ENCODE measurements at regions not wholly inside any gene's neighbourhood (a gene's known extent, or its start where the extent isn't known, plus 50 kb on each side); places are given as distances from the start of the nearest gene placed in this dataset.

DNA sequence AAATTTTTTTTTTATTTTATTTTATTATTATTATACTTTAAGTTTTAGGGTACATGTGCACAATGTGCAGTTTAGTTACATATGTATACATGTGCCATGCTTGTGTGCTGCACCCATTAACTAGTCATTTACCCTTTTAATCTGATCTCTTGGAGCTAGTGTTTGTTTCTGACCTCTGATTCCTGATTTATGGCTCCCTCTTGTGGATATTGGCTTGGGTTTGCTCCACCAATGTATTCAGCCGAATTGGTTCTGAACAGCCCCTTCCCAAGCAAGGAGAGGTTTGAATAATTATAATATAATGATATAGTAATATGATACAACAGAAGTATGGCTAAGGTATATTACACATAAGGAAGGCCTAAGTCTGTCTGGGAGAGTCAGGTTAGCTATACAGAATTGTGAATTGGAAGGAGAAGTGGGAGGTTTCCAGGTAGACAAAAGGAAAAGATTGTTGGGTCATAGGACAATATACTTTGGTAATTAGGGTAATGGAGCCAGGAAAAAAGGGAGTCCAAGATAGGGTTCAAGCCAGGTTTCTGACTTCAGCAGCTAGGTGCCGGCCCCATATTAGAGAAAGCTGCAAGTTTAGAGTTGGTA, 53.1 kb upstream of the HMCN1 start:
- no TSS peak for BruUV-seq (replicated peaks)
- peak; percentile 50 for DNase-seq (ENCODE audit: low spot score)
- TF ChIP-seq CCDC6 (CRISPR knock-in tag; IDR thresholded peaks at IDR 0.05), result no peak
- TF ChIP-seq STAG1 (CRISPR knock-in tag; IDR thresholded peaks at IDR 0.05), result peak; percentile 84
- peak; percentile 77 for TF ChIP-seq CTCF (CRISPR knock-in tag; IDR thresholded peaks at IDR 0.05)
- no peak for TF ChIP-seq ZFX (CRISPR knock-in tag; IDR thresholded peaks at IDR 0.05; ENCODE audit: low read depth)
- TF ChIP-seq RAD21 (CRISPR knock-in tag; IDR thresholded peaks at IDR 0.05), result peak; percentile 65; the same call in 1 of the 2 replicates
- no peak for TF ChIP-seq TEAD3 (CRISPR knock-in tag; optimal IDR thresholded peaks at IDR 0.05; ENCODE audit: borderline replicate concordance)
- TF ChIP-seq, protein P1, sequence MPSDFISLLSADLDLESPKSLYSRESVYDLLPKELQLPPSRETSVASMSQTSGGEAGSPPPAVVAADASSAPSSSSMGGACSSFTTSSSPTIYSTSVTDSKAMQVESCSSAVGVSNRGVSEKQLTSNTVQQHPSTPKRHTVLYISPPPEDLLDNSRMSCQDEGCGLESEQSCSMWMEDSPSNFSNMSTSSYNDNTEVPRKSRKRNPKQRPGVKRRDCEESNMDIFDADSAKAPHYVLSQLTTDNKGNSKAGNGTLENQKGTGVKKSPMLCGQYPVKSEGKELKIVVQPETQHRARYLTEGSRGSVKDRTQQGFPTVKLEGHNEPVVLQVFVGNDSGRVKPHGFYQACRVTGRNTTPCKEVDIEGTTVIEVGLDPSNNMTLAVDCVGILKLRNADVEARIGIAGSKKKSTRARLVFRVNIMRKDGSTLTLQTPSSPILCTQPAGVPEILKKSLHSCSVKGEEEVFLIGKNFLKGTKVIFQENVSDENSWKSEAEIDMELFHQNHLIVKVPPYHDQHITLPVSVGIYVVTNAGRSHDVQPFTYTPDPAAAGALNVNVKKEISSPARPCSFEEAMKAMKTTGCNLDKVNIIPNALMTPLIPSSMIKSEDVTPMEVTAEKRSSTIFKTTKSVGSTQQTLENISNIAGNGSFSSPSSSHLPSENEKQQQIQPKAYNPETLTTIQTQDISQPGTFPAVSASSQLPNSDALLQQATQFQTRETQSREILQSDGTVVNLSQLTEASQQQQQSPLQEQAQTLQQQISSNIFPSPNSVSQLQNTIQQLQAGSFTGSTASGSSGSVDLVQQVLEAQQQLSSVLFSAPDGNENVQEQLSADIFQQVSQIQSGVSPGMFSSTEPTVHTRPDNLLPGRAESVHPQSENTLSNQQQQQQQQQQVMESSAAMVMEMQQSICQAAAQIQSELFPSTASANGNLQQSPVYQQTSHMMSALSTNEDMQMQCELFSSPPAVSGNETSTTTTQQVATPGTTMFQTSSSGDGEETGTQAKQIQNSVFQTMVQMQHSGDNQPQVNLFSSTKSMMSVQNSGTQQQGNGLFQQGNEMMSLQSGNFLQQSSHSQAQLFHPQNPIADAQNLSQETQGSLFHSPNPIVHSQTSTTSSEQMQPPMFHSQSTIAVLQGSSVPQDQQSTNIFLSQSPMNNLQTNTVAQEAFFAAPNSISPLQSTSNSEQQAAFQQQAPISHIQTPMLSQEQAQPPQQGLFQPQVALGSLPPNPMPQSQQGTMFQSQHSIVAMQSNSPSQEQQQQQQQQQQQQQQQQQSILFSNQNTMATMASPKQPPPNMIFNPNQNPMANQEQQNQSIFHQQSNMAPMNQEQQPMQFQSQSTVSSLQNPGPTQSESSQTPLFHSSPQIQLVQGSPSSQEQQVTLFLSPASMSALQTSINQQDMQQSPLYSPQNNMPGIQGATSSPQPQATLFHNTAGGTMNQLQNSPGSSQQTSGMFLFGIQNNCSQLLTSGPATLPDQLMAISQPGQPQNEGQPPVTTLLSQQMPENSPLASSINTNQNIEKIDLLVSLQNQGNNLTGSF (CRISPR knock-in tag; IDR thresholded peaks at IDR 0.05), result no peak
- TF ChIP-seq, protein P2, sequence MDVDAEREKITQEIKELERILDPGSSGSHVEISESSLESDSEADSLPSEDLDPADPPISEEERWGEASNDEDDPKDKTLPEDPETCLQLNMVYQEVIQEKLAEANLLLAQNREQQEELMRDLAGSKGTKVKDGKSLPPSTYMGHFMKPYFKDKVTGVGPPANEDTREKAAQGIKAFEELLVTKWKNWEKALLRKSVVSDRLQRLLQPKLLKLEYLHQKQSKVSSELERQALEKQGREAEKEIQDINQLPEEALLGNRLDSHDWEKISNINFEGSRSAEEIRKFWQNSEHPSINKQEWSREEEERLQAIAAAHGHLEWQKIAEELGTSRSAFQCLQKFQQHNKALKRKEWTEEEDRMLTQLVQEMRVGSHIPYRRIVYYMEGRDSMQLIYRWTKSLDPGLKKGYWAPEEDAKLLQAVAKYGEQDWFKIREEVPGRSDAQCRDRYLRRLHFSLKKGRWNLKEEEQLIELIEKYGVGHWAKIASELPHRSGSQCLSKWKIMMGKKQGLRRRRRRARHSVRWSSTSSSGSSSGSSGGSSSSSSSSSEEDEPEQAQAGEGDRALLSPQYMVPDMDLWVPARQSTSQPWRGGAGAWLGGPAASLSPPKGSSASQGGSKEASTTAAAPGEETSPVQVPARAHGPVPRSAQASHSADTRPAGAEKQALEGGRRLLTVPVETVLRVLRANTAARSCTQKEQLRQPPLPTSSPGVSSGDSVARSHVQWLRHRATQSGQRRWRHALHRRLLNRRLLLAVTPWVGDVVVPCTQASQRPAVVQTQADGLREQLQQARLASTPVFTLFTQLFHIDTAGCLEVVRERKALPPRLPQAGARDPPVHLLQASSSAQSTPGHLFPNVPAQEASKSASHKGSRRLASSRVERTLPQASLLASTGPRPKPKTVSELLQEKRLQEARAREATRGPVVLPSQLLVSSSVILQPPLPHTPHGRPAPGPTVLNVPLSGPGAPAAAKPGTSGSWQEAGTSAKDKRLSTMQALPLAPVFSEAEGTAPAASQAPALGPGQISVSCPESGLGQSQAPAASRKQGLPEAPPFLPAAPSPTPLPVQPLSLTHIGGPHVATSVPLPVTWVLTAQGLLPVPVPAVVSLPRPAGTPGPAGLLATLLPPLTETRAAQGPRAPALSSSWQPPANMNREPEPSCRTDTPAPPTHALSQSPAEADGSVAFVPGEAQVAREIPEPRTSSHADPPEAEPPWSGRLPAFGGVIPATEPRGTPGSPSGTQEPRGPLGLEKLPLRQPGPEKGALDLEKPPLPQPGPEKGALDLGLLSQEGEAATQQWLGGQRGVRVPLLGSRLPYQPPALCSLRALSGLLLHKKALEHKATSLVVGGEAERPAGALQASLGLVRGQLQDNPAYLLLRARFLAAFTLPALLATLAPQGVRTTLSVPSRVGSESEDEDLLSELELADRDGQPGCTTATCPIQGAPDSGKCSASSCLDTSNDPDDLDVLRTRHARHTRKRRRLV (CRISPR knock-in tag; IDR thresholded peaks at IDR 0.05), result no peak
- TF ChIP-seq ATRX (CRISPR knock-in tag; IDR thresholded peaks at IDR 0.05; ENCODE audit: borderline replicate concordance), result no peak
- TF ChIP-seq MIXL1 (CRISPR knock-in tag; IDR thresholded peaks at IDR 0.05), result 0 out of 2 replicates have a peak, but pooled peaks have one; percentile 39

More for the DNA sequence above, 53.1 kb upstream of the HMCN1 start:
- no peaks in the 10 kb centered on the region for H3K36me3 ChIP-seq (replicated peaks in 1 of 2; ENCODE audit: control insufficient read depth in 1 of 2, insufficient read depth in 2 of 2, low read length in 2 of 2)
- in situ Hi-C loops (cut with HindIII; ENCODE audit: extremely low pct_ligation_motif_present, low pct_unique_long_range_greater_than_20kb) (loop anchor here (10.0 to 25.0 kb wide), 2 partner anchors 366 to 869 kb away; partner anchors contain the start of gene IVNS1ABP), intact Hi-C loops (cut with micrococcal nuclease; ENCODE audit: unreplicated experiment) (loop anchor here (1.0 to 5.0 kb wide), 6 partner anchors 25 to 876 kb away; partner anchors contain the start of gene IVNS1ABP)
- H3K27ac ChIP-seq (ENCODE audit: extremely low read length, insufficient read depth, low read length), result no peak overlapping the region
- no peak overlapping the region for H3K4me3 ChIP-seq (replicated peaks in 1 of 3; ENCODE audit: insufficient read depth in 1 of 3, low read depth in 2 of 3, low read length in 3 of 3)
- no peak overlapping the region for H2AFZ ChIP-seq (ENCODE audit: low read length)
- no peak overlapping the region for H3K9ac ChIP-seq (ENCODE audit: insufficient read depth, low read depth, low read length)
- no peak overlapping the region for H3K4me2 ChIP-seq (ENCODE audit: low read depth, low read length)
- ATAC-seq (peak; percentile 84), FAIRE-seq (peak; percentile 59)
- WGBS (ENCODE audit: low lambda C conversion rate), result 4% methylated on average over 2 of the region's 2 CpGs
- H3K79me2 ChIP-seq (ENCODE audit: insufficient read depth, low read length), result no peaks in the 10 kb centered on the region
- no peaks in the 10 kb centered on the region for H4K20me1 ChIP-seq (ENCODE audit: insufficient read depth, low read length)
- H3K4me1 ChIP-seq (ENCODE audit: insufficient read depth, low read length), result peaks cover 9% of the 10 kb centered on the region
- H3K9me3 ChIP-seq (ENCODE audit: low read length), result no peaks in the 10 kb centered on the region
- peaks cover 0 to 12% of the 10 kb centered on the region in 2 experiments; a peak in 1 of 5 replicates for H3K27me3 ChIP-seq (ENCODE audit: control insufficient read depth in 1 of 2, insufficient read depth in 2 of 2, low read length in 2 of 2)
- POLR2A ChIA-PET, result interaction anchor here (1.2 kb wide), 1 partner anchor 364 kb away, joined by 3 read pairs; the partner anchor contains the start of gene IVNS1ABP
- CTCF ChIA-PET (ENCODE audit: low intra/inter-chr PET ratio, low total read pairs), result interaction anchor here (1.2 to 1.3 kb wide), 2 partner anchors 24 to 86 kb away, joined by 3 to 8 read pairs; no protein-coding TSS in a partner anchor
